ENCODE measurements at regions not wholly inside any gene's neighbourhood (a gene's known extent, or its start where the extent isn't known, plus 50 kb on each side); places are given as distances from the start of the nearest gene placed in this dataset.
A peak's percentile ranks its signal among the peaks of the same experiment; 100 is the strongest.

- TF ChIP-seq TSHZ1 (CRISPR knock-in tag; IDR thresholded peaks at IDR 0.05) (no peak), GABPB1 (CRISPR knock-in tag; IDR thresholded peaks at IDR 0.05) (no peak), MAFG (tag; conservative IDR thresholded peaks at IDR 0.05) (no peak), ZZZ3 (IDR thresholded peaks at IDR 0.05) (no peak), ATF2 (CRISPR knock-in tag; IDR thresholded peaks at IDR 0.05) (peak; percentile 95), PHF21A (IDR thresholded peaks at IDR 0.05; ENCODE audit: borderline replicate concordance, low read depth) (peak; percentile 70; the same call in 1 of the 2 replicates), CTBP1 (IDR thresholded peaks at IDR 0.05; ENCODE audit: borderline replicate concordance) (peak; percentile 98), PPARD (CRISPR knock-in tag; IDR thresholded peaks at IDR 0.05) (no peak), SOX6 (IDR thresholded peaks at IDR 0.05) (peak; percentile 91), NCOA4 (IDR thresholded peaks at IDR 0.05; ENCODE audit: partially characterized antibody) (no peak), THRB (CRISPR knock-in tag; conservative IDR thresholded peaks at IDR 0.05) (no peak), SIX5 (IDR thresholded peaks at IDR 0.05; ENCODE audit: borderline replicate concordance in 1 of 2, insufficient read depth in 1 of 2, low read depth in 1 of 2, low read length in 2 of 2) (no peak), CREB5 (CRISPR knock-in tag; IDR thresholded peaks at IDR 0.05) (no peak), ZFX (CRISPR knock-in tag; IDR thresholded peaks at IDR 0.05) (peak; percentile 82), ZBTB2 (IDR thresholded peaks at IDR 0.05) (no peak), CBX5 (IDR thresholded peaks at IDR 0.05; ENCODE audit: borderline replicate concordance, low read depth) (no peak), MEF2A (IDR thresholded peaks at IDR 0.05; ENCODE audit: control insufficient read depth, low read depth, low read length) (peak; percentile 100), MITF (IDR thresholded peaks at IDR 0.05) (peak; percentile 77; the same call in 1 of the 2 replicates)
These were observed 155.5 kb downstream of the GLUL start (continued) for GRCh38 chr1:182235952-182236650.

Data from K562 (cell line).